ENCODE measurements at regions not wholly inside any gene's neighbourhood (a gene's known extent, or its start where the extent isn't known, plus 50 kb on each side); places are given as distances from the start of the nearest gene placed in this dataset.

DNA sequence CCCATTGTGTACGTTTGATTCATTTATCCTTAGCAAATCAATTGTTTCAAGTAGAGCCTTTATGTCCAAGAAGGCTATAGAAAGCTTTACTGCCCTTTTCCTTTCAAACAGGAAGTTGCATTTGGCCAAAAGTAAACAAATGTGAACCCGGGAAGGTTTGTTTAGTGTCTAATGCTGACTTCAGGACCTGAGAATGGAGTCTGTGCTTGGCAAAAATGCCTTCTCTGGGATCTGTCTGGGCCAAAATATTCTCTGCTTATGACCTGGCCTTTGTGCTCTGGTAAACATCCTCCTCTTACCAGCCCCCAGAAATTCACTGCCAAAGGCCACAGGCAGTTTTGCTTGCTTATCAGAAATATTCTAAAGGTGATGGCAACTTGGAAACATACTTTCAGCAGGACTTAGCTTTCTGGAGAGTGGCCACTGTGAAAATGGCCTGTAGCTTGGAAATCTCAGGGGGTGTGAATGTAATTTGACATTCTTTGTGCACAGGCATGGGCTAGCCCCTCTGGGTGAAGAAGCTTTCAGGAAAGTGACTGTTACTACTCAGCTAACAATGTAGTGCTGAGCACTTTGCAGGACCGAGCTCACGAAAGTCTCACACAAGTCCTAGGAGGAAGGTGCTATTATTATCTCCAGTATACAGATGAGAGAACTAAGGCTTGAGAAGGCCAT, 199.5 kb downstream of the PTEN start:
- H3K36me3 Mint-ChIP-seq (ENCODE audit: low read depth): no peaks in the 10 kb centered on the region
- H3K27me3 Mint-ChIP-seq: no peaks in the 10 kb centered on the region
- H3K27ac Mint-ChIP-seq: peak overlapping the region; percentile 89
- no peaks in the 10 kb centered on the region for H3K9me3 Mint-ChIP-seq
- POLR2A ChIA-PET: interaction anchor here (1.0 to 1.7 kb wide), 2 partner anchors 29 to 155 kb away, joined by 3 to 5 read pairs; no protein-coding TSS in a partner anchor
- ATAC-seq (ENCODE audit: poor library complexity): no peak
- Histone ChIP-seq H3K27me3 (ENCODE audit: control insufficient read depth in 1 of 2, insufficient read depth in 2 of 2, low read length in 2 of 2) (no peaks in the 10 kb centered on the region), H3K9me3 (ENCODE audit: control insufficient read depth in 1 of 2, insufficient read depth in 1 of 2, low read length in 2 of 2) (no peaks in the 10 kb centered on the region), H3K27ac (ENCODE audit: low read depth in 1 of 2, low read length in 2 of 2) (no peak overlapping the region), H3K36me3 (ENCODE audit: insufficient read depth, low read length) (no peaks in the 10 kb centered on the region), H3K4me1 (ENCODE audit: insufficient read depth, low read length) (peaks cover 50% of the 10 kb centered on the region), H3K4me3 (ENCODE audit: low read length) (no peak overlapping the region)
- TF ChIP-seq, protein P1, sequence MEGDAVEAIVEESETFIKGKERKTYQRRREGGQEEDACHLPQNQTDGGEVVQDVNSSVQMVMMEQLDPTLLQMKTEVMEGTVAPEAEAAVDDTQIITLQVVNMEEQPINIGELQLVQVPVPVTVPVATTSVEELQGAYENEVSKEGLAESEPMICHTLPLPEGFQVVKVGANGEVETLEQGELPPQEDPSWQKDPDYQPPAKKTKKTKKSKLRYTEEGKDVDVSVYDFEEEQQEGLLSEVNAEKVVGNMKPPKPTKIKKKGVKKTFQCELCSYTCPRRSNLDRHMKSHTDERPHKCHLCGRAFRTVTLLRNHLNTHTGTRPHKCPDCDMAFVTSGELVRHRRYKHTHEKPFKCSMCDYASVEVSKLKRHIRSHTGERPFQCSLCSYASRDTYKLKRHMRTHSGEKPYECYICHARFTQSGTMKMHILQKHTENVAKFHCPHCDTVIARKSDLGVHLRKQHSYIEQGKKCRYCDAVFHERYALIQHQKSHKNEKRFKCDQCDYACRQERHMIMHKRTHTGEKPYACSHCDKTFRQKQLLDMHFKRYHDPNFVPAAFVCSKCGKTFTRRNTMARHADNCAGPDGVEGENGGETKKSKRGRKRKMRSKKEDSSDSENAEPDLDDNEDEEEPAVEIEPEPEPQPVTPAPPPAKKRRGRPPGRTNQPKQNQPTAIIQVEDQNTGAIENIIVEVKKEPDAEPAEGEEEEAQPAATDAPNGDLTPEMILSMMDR (IDR thresholded peaks at IDR 0.05): no peak
- no peak overlapping the region for H3K4me3 Mint-ChIP-seq
- H3K4me1 Mint-ChIP-seq (ENCODE audit: low read depth): peaks cover 61% of the 10 kb centered on the region
- intact Hi-C loops (cut with DNase I, micrococcal nuclease): loop anchor here (5.0 to 10.0 kb wide), 2 partner anchors 96 to 118 kb away; no protein-coding TSS in a partner anchor
- no peak for DNase-seq
- CTCF ChIA-PET: no interaction called here

DNA sequence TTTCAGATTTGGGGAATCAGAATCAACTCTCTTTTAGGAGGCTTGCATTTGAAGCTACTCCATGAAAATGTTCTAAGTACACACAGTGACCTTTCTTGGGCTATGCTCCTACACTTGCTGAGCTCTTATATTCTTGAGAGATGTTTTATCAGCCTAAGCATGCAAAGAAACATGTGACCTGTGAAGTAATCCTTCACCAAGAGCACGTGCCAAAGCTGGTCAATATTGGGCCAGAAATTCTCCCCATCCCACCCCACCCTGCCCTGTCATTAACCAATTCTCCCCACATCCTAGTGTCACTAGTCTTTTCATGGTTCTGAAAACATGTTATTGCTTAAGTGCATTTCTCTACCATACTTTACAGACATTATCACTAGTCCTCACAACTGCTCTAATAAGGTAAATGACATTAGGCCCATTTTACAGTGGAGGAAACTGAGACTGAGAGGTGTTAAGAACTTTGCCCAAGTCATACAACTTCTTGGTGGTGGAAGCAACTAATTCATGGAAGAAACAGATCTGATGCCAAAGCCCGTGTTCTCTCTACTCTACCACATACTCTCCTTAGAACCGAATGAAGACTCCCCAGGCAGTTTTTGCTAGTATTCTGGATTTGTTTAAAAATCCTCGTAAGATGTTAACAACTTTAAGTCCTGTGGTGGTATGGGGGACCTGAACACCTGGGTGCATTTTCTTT, 200.6 kb downstream of the PTEN start:
- no peaks in the 10 kb centered on the region for H3K36me3 ChIP-seq (ENCODE audit: insufficient read depth, low read length)
- H3K4me3 Mint-ChIP-seq: no peak overlapping the region
- H3K9me3 ChIP-seq (ENCODE audit: control insufficient read depth in 1 of 2, insufficient read depth in 1 of 2, low read length in 2 of 2): no peaks in the 10 kb centered on the region
- H3K27me3 Mint-ChIP-seq: no peaks in the 10 kb centered on the region
- TF ChIP-seq, protein P1 (IDR thresholded peaks at IDR 0.05): no peak
- H3K27ac ChIP-seq (ENCODE audit: low read depth in 1 of 2, low read length in 2 of 2): no peak overlapping the region
- intact Hi-C loops (cut with DNase I, micrococcal nuclease): loop anchor here (2.0 to 10.0 kb wide), 3 partner anchors 97 to 201 kb away; partner anchors contain the start of genes KLLN (in 1 of the 2) and PTEN (in 1 of the 2)
- peaks cover 72% of the 10 kb centered on the region for H3K4me1 Mint-ChIP-seq (ENCODE audit: low read depth)
- peaks cover 55% of the 10 kb centered on the region for H3K4me1 ChIP-seq (ENCODE audit: insufficient read depth, low read length)
- no peak overlapping the region for H3K4me3 ChIP-seq (ENCODE audit: low read length)
- H3K9me3 Mint-ChIP-seq: no peaks in the 10 kb centered on the region
- ATAC-seq (ENCODE audit: poor library complexity): no peak
- no peaks in the 10 kb centered on the region for H3K27me3 ChIP-seq (ENCODE audit: control insufficient read depth in 1 of 2, insufficient read depth in 2 of 2, low read length in 2 of 2)
- ChIA-PET CTCF (no interaction called here), POLR2A (interaction anchor here (1.7 kb wide), 1 partner anchor 28 kb away, joined by 3 read pairs; no protein-coding TSS in a partner anchor)
- peak overlapping the region; percentile 89 for H3K27ac Mint-ChIP-seq
- H3K36me3 Mint-ChIP-seq (ENCODE audit: low read depth): no peaks in the 10 kb centered on the region
- DNase-seq: no peak

DNA sequence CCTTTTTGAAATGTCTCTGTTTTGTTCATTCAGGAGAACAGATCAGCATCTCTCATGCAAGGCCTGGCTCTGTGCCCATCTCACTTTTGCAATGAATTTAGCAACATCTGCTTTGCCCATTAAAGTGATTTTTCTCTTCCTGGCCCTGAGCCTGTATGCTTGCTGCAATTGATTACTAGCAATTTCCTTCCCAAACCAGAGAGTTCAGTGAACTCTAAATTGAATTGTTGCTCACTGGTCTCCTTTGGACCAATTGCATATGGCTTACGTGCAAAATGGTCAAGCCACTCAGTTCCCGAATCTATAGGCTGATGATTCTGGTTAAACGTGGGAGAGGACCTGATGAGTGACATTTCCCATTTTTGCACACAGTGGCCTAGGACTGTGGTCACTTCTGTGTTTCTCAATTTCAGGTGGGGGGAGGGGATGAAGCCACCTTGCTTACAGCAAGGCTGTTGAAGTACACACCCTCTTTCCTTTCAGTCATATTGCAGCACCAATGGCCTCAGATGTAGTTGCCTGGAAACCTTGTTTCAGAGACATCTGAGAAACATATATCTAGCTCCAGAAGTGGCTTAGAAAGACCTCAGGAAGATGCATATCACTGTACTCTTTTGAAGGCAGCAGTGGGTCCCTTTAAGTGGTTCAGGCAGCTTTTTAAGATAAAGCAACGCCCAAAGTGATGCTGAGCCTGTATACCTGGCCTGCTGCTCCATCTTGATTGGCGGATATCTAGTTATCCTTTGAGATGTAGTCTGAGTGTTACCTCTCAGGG, 201.4 kb downstream of the PTEN start:
- H3K4me3 Mint-ChIP-seq: peak overlapping the region; percentile 28
- no peaks in the 10 kb centered on the region for H3K9me3 Mint-ChIP-seq
- peak in 9 of 14 experiments; percentile 7 to 80 (median 32) for DNase-seq
- intact Hi-C loops (cut with DNase I, micrococcal nuclease): loop anchor here (1.0 to 10.0 kb wide), 4 partner anchors 27 to 202 kb away; partner anchors contain the start of genes KLLN (in 1 of the 2) and PTEN (in 1 of the 2)
- Histone ChIP-seq H3K4me1 (ENCODE audit: insufficient read depth, low read length) (peaks cover 55% of the 10 kb centered on the region), H3K27me3 (ENCODE audit: control insufficient read depth in 1 of 2, insufficient read depth in 2 of 2, low read length in 2 of 2) (no peaks in the 10 kb centered on the region), H3K36me3 (ENCODE audit: insufficient read depth, low read length) (no peaks in the 10 kb centered on the region), H3K4me3 (ENCODE audit: low read length) (no peak overlapping the region), H3K27ac (ENCODE audit: low read depth in 1 of 2, low read length in 2 of 2) (peak overlapping the region in 1 of 2 donors; percentile 38), H3K9me3 (ENCODE audit: control insufficient read depth in 1 of 2, insufficient read depth in 1 of 2, low read length in 2 of 2) (no peaks in the 10 kb centered on the region)
- CTCF ChIA-PET: no interaction called here
- no peaks in the 10 kb centered on the region for H3K27me3 Mint-ChIP-seq
- H3K36me3 Mint-ChIP-seq (ENCODE audit: low read depth): no peaks in the 10 kb centered on the region
- H3K4me1 Mint-ChIP-seq (ENCODE audit: low read depth): peaks cover 80% of the 10 kb centered on the region
- peak overlapping the region; percentile 89 for H3K27ac Mint-ChIP-seq
- ATAC-seq (ENCODE audit: poor library complexity): peak; percentile 91
- TF ChIP-seq, protein P1 (IDR thresholded peaks at IDR 0.05): no peak
- POLR2A ChIA-PET: interaction anchor here (4.2 to 4.6 kb wide), 2 partner anchors 27 to 202 kb away, joined by 14 to 56 read pairs; partner anchors contain the start of genes KLLN and PTEN
